Epidermal melanocyte (primary cell): ENCODE measurements at regions not wholly inside any gene's neighbourhood (a gene's known extent, or its start where the extent isn't known, plus 50 kb on each side); places are given as distances from the start of the nearest gene placed in this dataset.

Experiments
- DNase-seq: peaks from one replicate; pipeline ENCODE4 v3.0.0; 2011; ENCODE audit warnings: low spot score; ENCODE audit not compliant: insufficient read length

DNA sequence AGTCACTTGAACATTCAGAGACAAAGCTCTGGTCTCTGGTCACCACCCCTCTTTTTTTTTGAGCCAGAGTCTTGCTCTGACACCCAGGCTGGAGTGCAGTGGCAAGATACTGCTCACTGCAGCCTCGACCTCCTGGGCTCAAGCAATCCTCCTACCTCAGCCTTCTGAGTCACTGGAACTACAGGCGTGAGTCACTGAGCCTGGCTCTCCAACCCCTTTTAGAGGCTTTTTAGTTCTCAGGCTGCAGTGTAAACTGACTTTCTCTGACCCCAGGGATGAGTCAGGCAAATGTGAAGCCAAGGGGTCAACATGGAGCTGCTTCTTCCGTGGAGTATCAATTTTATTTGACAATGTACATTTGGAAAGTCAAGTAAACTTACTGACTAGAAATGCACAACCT, 229.2 kb downstream of the PTTG2 start:
- no peak for DNase-seq

DNA sequence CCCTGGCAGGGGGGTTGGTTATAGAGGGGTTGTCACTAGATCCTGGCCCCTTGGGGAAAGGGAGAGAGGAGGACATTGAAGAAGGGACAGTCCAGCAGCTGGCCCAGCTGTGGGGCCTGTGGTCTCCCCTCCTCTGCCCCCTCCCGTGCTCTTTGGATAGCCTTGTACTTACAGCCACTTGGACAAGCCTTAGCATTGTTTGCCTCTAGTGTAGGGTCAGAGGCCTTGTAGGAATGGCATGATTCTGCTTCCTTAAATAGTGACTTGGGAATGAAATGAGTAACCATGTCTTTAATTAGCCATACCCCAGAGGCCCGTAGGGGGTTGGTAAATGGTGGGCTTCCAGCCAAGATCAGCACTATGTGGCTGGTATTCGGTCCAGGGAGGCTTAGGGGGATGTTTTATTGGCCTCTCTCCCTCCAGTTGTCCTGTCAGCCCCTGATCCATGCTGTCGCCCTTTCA, 230.6 kb downstream of the PTTG2 start:
- DNase-seq = peak; percentile 88

- no peak for DNase-seq
Observed at GRCh38 chr4:38192516-38192915, 232.3 kb downstream of the PTTG2 start.

DNA sequence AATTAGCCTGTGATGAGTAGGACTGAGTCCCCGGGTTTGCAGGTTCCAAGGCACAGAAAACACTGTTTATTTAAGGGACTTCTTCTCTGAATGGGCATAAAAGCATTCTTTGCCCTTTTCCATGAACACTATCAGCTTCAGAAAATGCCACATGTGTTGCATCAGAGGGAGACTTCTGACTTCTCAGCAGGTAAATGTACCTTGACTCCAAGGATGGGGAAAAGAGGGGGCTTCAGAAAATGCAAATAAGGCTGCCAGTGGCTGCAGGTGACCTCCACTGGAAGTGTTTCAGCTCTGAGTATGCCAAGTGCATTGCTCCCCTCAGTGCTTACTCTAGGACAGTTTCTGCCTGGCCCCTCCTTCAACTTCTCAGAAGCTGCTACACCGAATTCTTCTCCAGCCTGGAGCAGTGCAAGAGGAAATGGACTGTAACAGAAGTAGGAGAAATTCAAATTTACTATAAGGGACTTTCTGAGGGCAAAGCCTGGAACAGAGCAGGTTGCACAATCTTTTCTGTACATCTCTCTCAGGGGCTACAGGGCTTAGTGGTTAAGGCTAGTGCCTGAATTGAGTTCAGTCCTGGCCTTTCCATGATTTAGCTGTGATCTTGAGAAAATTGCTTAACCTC, 233.2 kb downstream of the PTTG2 start:
- DNase-seq = no peak

DNA sequence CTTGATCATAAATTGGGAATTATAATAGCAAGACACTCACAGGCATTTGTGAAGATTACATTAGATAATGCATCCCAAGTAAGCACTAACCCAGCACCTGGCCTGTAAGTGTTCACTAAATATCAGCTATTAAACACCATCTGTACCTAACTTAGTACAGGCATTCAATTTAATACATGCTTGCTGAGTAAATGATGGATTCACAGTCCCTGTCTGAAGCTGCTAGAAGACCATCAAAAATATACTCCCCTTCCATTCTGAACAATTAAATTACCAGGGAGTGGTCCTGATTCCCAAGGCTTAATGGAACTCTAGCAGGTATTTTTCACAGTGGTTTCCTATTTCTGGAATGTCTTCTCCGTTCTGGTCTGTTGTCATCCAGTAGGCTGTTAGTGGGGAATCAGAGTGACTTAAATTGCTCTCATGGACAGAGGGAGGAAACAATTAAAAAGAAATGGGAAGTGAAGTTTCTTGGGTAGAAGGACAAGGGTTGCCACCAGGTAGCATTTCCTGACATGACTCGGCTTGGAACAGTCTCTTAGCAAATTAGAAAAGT, 233.9 kb downstream of the PTTG2 start:
- no peak for DNase-seq

- no peak for DNase-seq
Observed at GRCh38 chr4:38195486-38195885, 235.3 kb downstream of the PTTG2 start.

GRCh38 chr4:38195911-38196310, 235.7 kb downstream of the PTTG2 start:
- DNase-seq = no peak

DNA sequence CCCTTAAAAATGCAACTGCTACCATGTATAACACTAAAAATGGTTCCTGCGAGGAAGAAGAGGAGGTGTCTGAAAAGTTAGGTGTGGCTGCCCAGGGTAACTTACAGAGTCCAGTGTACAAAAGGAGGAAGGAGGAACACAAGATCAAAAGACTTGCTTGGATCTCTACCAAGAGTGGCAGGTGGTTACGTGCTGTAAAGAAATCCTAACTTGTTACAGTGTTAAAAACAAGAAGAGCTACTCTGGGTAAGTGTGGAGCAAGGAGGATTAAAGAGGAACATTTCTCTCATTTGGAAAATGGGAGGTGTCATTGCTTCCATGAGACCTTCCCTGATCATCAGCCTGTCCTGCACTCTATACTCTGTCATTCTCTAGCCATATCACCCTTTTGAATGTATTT, 242.0 kb downstream of the PTTG2 start:
- no peak for DNase-seq

- DNase-seq = no peak
Observed at GRCh38 chr4:38203609-38204008, 243.4 kb downstream of the PTTG2 start.

- no peak for DNase-seq
Observed at GRCh38 chr4:38204339-38205035, 244.3 kb downstream of the PTTG2 start.

DNA sequence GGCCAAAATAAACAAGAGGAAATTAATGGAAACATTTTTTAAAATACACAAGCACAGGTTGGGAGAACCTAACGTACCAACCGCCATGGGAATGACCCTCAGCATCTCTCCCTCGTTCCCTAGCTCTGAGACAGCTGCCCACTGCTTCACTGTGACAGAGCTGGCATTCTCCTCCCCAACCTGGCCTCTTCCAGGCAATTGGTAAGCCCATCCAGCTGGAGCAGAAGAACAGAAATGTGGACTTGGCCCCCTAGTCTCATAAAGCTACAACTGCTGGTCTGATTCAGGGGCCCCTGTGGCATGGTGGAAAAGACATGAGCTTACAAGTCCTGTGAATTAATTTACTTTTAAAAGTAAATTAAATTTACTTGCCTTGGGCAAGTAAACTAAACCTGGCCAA, 245.1 kb downstream of the PTTG2 start:
- DNase-seq = no peak

- no peak for DNase-seq
Observed at GRCh38 chr4:38207110-38207457, 246.9 kb downstream of the PTTG2 start.

DNA sequence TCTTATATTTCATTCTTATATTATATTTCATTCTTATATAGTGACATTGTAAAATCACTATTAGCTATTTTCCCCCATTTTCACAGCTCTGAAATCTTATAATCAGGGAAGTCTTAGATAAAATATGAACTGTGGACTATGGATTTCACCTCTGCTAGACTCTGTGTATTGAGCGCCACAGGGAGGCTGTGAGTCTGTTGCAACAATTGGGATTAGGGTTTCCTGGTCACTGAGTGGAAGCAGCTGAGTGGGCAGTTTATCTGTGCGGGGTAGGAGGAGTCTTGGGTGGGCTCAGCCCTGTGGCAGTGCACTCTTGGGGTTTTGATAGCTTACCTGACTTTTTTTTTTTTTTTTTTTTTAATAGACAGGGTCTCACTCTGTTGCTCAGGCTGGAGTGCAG, 249.5 kb downstream of the PTTG2 start:
- no peak for DNase-seq

- no peak for DNase-seq
Observed at GRCh38 chr4:38210396-38211114, 250.4 kb downstream of the PTTG2 start.

- no peak for DNase-seq
Observed at GRCh38 chr4:38211885-38212284, 251.7 kb downstream of the PTTG2 start.

- no peak for DNase-seq
Observed at GRCh38 chr4:38213083-38213805, 253.0 kb downstream of the PTTG2 start.

DNA sequence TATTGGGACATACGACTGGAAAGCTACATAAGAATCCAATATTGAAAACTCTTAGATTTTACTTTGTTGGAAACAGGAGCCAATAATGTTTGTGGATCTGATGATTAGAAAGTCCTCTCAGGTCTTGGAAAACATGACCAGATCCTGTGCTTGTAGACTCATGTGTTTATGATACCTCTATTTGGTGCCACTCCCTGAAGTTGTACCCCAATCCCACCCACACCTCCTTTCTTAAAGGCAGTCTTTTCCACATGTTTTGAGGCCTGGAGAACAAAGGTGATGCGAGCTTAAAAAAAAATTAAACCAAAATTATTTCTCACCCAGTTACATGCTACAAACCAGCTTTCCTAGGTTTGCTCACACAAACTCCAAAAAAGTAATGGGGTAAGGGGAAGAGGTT, 262.7 kb downstream of the PTTG2 start:
- DNase-seq = no peak

GRCh38 chr4:38223306-38223705, 263.1 kb downstream of the PTTG2 start:
- no peak for DNase-seq

GRCh38 chr4:38223782-38224236, 263.6 kb downstream of the PTTG2 start:
- peak; percentile 57 for DNase-seq

GRCh38 chr4:38224850-38225249, 264.7 kb downstream of the PTTG2 start:
- DNase-seq = no peak

- no peak for DNase-seq
Observed at GRCh38 chr4:38226170-38226569, 266.0 kb downstream of the PTTG2 start.
